DMS53 (cell line): ENCODE measurements at regions not wholly inside any gene's neighbourhood (a gene's known extent, or its start where the extent isn't known, plus 50 kb on each side); places are given as distances from the start of the nearest gene placed in this dataset.
A peak's percentile ranks its signal among the peaks of the same experiment; 100 is the strongest.

ENCODE experiments used
- DNase-seq: peaks from one replicate; lab custom pipeline; 2025; lab: John Stamatoyannopoulos, UW

- no peak for DNase-seq
Observed at GRCh38 chr7:7118822-7119221, 63.5 kb upstream of the C1GALT1 start.

- peak; percentile 57 for DNase-seq
Observed at GRCh38 chr7:7119729-7120128, 62.6 kb upstream of the C1GALT1 start.

GRCh38 chr7:7122033-7122478 lies 60.3 kb upstream of the C1GALT1 start:
- no peak for DNase-seq

GRCh38 chr7:7122701-7123281 lies 59.6 kb upstream of the C1GALT1 start:
- DNase-seq = no peak

GRCh38 chr7:7125963-7126362 lies 56.4 kb upstream of the C1GALT1 start:
- no peak for DNase-seq

GRCh38 chr7:7127773-7128172 lies 54.6 kb upstream of the C1GALT1 start:
- DNase-seq = no peak

- DNase-seq = no peak
Observed at GRCh38 chr7:7129381-7129780, 53.0 kb upstream of the C1GALT1 start.

- peak; percentile 13 for DNase-seq
Observed at GRCh38 chr7:7131273-7131672, 51.1 kb upstream of the C1GALT1 start.
